CD4-positive, alpha-beta T cell (primary cell): ENCODE measurements at regions not wholly inside any gene's neighbourhood (a gene's known extent, or its start where the extent isn't known, plus 50 kb on each side); places are given as distances from the start of the nearest gene placed in this dataset.

Source experiments
- ATAC-seq: fragments of 200-7000 bp; cut with Tn5 transposase; one replicate; pipeline ENCODE4 v1.10.0; 2022; ENCODE audit warnings: mild to moderate bottlenecking; ENCODE audit not compliant: poor library complexity
- CTCF ChIA-PET: fragments of 350-600 bp; sonication (Branson Sonifier 250); formaldehyde crosslinking; loops from one replicate; lab custom pipeline; 2021; ENCODE audit warnings: antibody characterized with exemption, inconsistent platforms; lab: Charles Lee
- POLR2A ChIA-PET: fragments of 350-600 bp; sonication (Branson Sonifier 250); formaldehyde crosslinking; loops from one replicate; lab custom pipeline; 2021; ENCODE audit warnings: antibody characterized with exemption, inconsistent platforms; lab: Charles Lee
- DNase-seq, 14 experiments: peaks; one replicate each; pipeline ENCODE4 v3.0.0-alpha.2; 2013 to 2020; ENCODE audit warnings: mixed read lengths in 2 of 14
- H3K27ac ChIP-seq, 2 donors: one replicate each; pipeline versions ENCODE4 v1.5.1 to v1.7.0; 2013; ENCODE audit warnings: low read length in 2 of 2, low read depth in 1 of 2, mild to moderate bottlenecking in 1 of 2
- H3K27me3 ChIP-seq, 2 experiments: 1 replicate in 1 of 2; 2 replicates in 1 of 2; pipeline versions ENCODE4 v1.6.1 to v1.7.0; 2013; ENCODE audit warnings: low read length in 2 of 2, control low read depth in 1 of 2, mild to moderate bottlenecking in 1 of 2, moderate library complexity in 1 of 2; ENCODE audit not compliant: insufficient read depth in 2 of 2, control insufficient read depth in 1 of 2
- H3K36me3 ChIP-seq: one replicate; pipeline ENCODE4 v1.6.1; 2013; ENCODE audit warnings: low read length, control low read depth; ENCODE audit not compliant: insufficient read depth
- H3K4me1 ChIP-seq: one replicate; pipeline ENCODE4 v1.6.1; 2013; ENCODE audit warnings: low read length, control low read depth; ENCODE audit not compliant: insufficient read depth
- H3K4me3 ChIP-seq: one replicate; pipeline ENCODE4 v1.5.1; 2013; ENCODE audit warnings: mild to moderate bottlenecking, low read length, moderate library complexity
- H3K9me3 ChIP-seq, 2 experiments: 1 replicate in 1 of 2; 2 replicates in 1 of 2; pipeline versions ENCODE4 v1.6.1 to v1.7.0; 2013; ENCODE audit warnings: low read length in 2 of 2, mild to moderate bottlenecking in 2 of 2, control low read depth in 1 of 2, moderate library complexity in 1 of 2; ENCODE audit not compliant: control insufficient read depth in 1 of 2, insufficient read depth in 1 of 2
- H3K27ac Mint-ChIP-seq: one replicate; pipeline ENCODE4 v1.8.0; 2020; ENCODE audit warnings: mixed read lengths
- H3K27me3 Mint-ChIP-seq: one replicate; pipeline ENCODE4 v1.8.0; 2021; ENCODE audit warnings: mixed read lengths
- H3K36me3 Mint-ChIP-seq: one replicate; pipeline ENCODE4 v1.8.0; 2021; ENCODE audit warnings: low read depth, mixed read lengths
- H3K4me1 Mint-ChIP-seq: one replicate; pipeline ENCODE4 v1.8.0; 2021; ENCODE audit warnings: low read depth, mixed read lengths
- H3K4me3 Mint-ChIP-seq: one replicate; pipeline ENCODE4 v1.8.0; 2020; ENCODE audit warnings: mild to moderate bottlenecking, mixed read lengths
- H3K9me3 Mint-ChIP-seq: one replicate; pipeline ENCODE4 v1.8.0; 2020; ENCODE audit warnings: mixed read lengths
- CTCF ChIP-seq: fragments of 200-600 bp; IDR thresholded peaks from one replicate; pipeline ENCODE4 v1.8.0; 2022; ENCODE audit warnings: antibody characterized with exemption, mild to moderate bottlenecking
- intact Hi-C, 2 experiments: fragments of 100-400 bp; cut with DNase I in 1 of 2; cut with micrococcal nuclease in 1 of 2; formaldehyde crosslinking; loops; one replicate each; pipeline versions ENCODE4 v1.15.1 to v1.9.0; 2023 to 2025; cut with DNase I, micrococcal nuclease

GRCh38 chr6:166003569-166003968, 164.1 kb downstream of the TBXT start:
- intact Hi-C loops = no loop called here
- ATAC-seq = no peak

GRCh38 chr6:166001359-166001758, 166.3 kb downstream of the TBXT start:
- Mint-ChIP-seq H3K4me3 (no peak overlapping the region), H3K4me1 (no peaks in the 10 kb centered on the region), H3K27ac (no peak overlapping the region), H3K9me3 (no peaks in the 10 kb centered on the region), H3K27me3 (peaks cover 29% of the 10 kb centered on the region), H3K36me3 (no peaks in the 10 kb centered on the region)
- Histone ChIP-seq H3K9me3 (peaks cover 0 to 14% of the 10 kb centered on the region in 2 experiments), H3K36me3 (no peaks in the 10 kb centered on the region), H3K27ac (no peak overlapping the region), H3K4me1 (no peaks in the 10 kb centered on the region), H3K27me3 (peaks cover 8 to 17% of the 10 kb centered on the region in 2 experiments), H3K4me3 (no peak overlapping the region)
- ATAC-seq (no peak), DNase-seq (no peak)
- ChIA-PET POLR2A (no interaction called here), CTCF (no interaction called here)
- intact Hi-C loops = no loop called here
- TF ChIP-seq CTCF = no peak

More at GRCh38 chr6:166003569-166003968, 164.1 kb downstream of the TBXT start:
- DNase-seq = no peak
- Mint-ChIP-seq H3K27ac (no peak overlapping the region), H3K36me3 (no peaks in the 10 kb centered on the region), H3K9me3 (no peaks in the 10 kb centered on the region), H3K27me3 (peaks cover 50% of the 10 kb centered on the region), H3K4me1 (peaks cover 4% of the 10 kb centered on the region), H3K4me3 (no peak overlapping the region)
- Histone ChIP-seq H3K36me3 (no peaks in the 10 kb centered on the region), H3K9me3 (peaks cover 0 to 19% of the 10 kb centered on the region in 2 experiments), H3K4me1 (no peaks in the 10 kb centered on the region), H3K4me3 (no peak overlapping the region), H3K27ac (no peak overlapping the region), H3K27me3 (peaks cover 15 to 35% of the 10 kb centered on the region in 2 experiments)
- no peak for TF ChIP-seq CTCF
- ChIA-PET CTCF (no interaction called here), POLR2A (no interaction called here)

- Histone ChIP-seq H3K27me3 (no peaks in the 10 kb centered on the region), H3K9me3 (peaks cover 0 to 8% of the 10 kb centered on the region in 2 experiments), H3K27ac (no peak overlapping the region), H3K36me3 (no peaks in the 10 kb centered on the region), H3K4me3 (no peak overlapping the region), H3K4me1 (no peaks in the 10 kb centered on the region)
- Mint-ChIP-seq H3K4me1 (no peaks in the 10 kb centered on the region), H3K36me3 (no peaks in the 10 kb centered on the region), H3K27me3 (peaks cover 20% of the 10 kb centered on the region), H3K9me3 (no peaks in the 10 kb centered on the region), H3K4me3 (no peak overlapping the region), H3K27ac (no peak overlapping the region)
- POLR2A ChIA-PET = no interaction called here
- no peak for TF ChIP-seq CTCF
- intact Hi-C loops = no loop called here
- DNase-seq (no peak), ATAC-seq (no peak)
- CTCF ChIA-PET = no interaction called here
Observed at GRCh38 chr6:165999279-165999678, 168.4 kb downstream of the TBXT start.
